H9 (cell line): ENCODE measurements at regions not wholly inside any gene's neighbourhood (a gene's known extent, or its start where the extent isn't known, plus 50 kb on each side); places are given as distances from the start of the nearest gene placed in this dataset.

Experiments
- DNase-seq: peaks from one replicate; pipeline ENCODE4 v3.0.0-alpha.2; 2017
- H2AFZ ChIP-seq: one replicate; pipeline ENCODE4 v1.6.1; 2013; ENCODE audit warnings: mild to moderate bottlenecking, low read length, control low read depth, moderate library complexity
- H2AK5ac ChIP-seq: 2 replicates; pipeline ENCODE4 v1.6.1; 2013; ENCODE audit warnings: low read length, control low read depth, mixed read lengths; ENCODE audit not compliant: insufficient read length
- H2BK120ac ChIP-seq: one replicate; pipeline ENCODE4 v1.6.1; 2013; ENCODE audit warnings: low read depth, mild to moderate bottlenecking, low read length, control low read depth, inconsistent platforms; ENCODE audit not compliant: poor library complexity, severe bottlenecking
- H2BK12ac ChIP-seq: 2 replicates; pipeline ENCODE4 v1.6.1; 2013; ENCODE audit warnings: low read length, control low read depth, mixed read lengths, low read depth; ENCODE audit not compliant: insufficient read length
- H2BK15ac ChIP-seq: 2 replicates; pipeline ENCODE4 v1.6.1; 2013; ENCODE audit warnings: low read depth, low read length, control low read depth
- H2BK20ac ChIP-seq: one replicate; pipeline ENCODE4 v1.6.1; 2013; ENCODE audit warnings: low read depth, mild to moderate bottlenecking, low read length, control low read depth, inconsistent platforms; ENCODE audit not compliant: poor library complexity, severe bottlenecking
- H2BK5ac ChIP-seq: 2 replicates; pipeline ENCODE4 v1.6.1; 2013; ENCODE audit warnings: low read length, control low read depth, mixed read lengths; ENCODE audit not compliant: insufficient read length
- H3K14ac ChIP-seq: 2 replicates; pipeline ENCODE4 v1.6.1; 2013; ENCODE audit warnings: low read length, control low read depth; ENCODE audit not compliant: insufficient read depth
- H3K18ac ChIP-seq: 2 replicates; pipeline ENCODE4 v1.6.1; 2013; ENCODE audit warnings: low read depth, mild to moderate bottlenecking, mixed read lengths, low read length, control low read depth; ENCODE audit not compliant: insufficient read length
- H3K23ac ChIP-seq: 2 replicates; pipeline ENCODE4 v1.6.1; 2013; ENCODE audit warnings: low read length, control low read depth, mixed read lengths, low read depth; ENCODE audit not compliant: insufficient read length
- H3K23me2 ChIP-seq: 2 replicates; pipeline ENCODE4 v1.6.1; 2013; ENCODE audit warnings: low read depth, mild to moderate bottlenecking, mixed read lengths, low read length, control low read depth; ENCODE audit not compliant: insufficient read length, poor library complexity, severe bottlenecking
- H3K27ac ChIP-seq: 2 replicates; pipeline ENCODE4 v1.5.1; 2013; ENCODE audit warnings: low read length, control low read depth, mixed read lengths, low read depth; ENCODE audit not compliant: insufficient read length
- H3K27me3 ChIP-seq: 2 replicates; pipeline ENCODE4 v1.6.1; 2013; ENCODE audit warnings: low read length, control low read depth, inconsistent platforms; ENCODE audit not compliant: insufficient read depth
- H3K4ac ChIP-seq: 2 replicates; pipeline ENCODE4 v1.6.1; 2013; ENCODE audit warnings: low read depth, mild to moderate bottlenecking, control low read depth, inconsistent platforms, low read length, moderate library complexity
- H3K4me1 ChIP-seq: 2 replicates; pipeline ENCODE4 v1.6.1; 2013; ENCODE audit warnings: low read length, control low read depth, inconsistent platforms; ENCODE audit not compliant: insufficient read depth
- H3K4me2 ChIP-seq: 2 replicates; pipeline ENCODE4 v1.6.1; 2013; ENCODE audit warnings: low read length, control low read depth, mixed read lengths; ENCODE audit not compliant: insufficient read length, insufficient read depth
- H3K56ac ChIP-seq: 2 replicates; pipeline ENCODE4 v1.6.1; 2013; ENCODE audit warnings: low read depth, mild to moderate bottlenecking, mixed read lengths, low read length, control low read depth; ENCODE audit not compliant: insufficient read length
- H3K79me1 ChIP-seq: 2 replicates; pipeline ENCODE4 v1.6.1; 2013; ENCODE audit warnings: low read depth, mild to moderate bottlenecking, moderate library complexity, low read length, control low read depth, inconsistent platforms; ENCODE audit not compliant: insufficient read depth, poor library complexity, severe bottlenecking
- H3K79me2 ChIP-seq: 2 replicates; pipeline ENCODE4 v1.6.1; 2013; ENCODE audit warnings: low read length, control low read depth, inconsistent platforms; ENCODE audit not compliant: insufficient read depth
- H3K9ac ChIP-seq: 2 replicates; pipeline ENCODE4 v1.6.1; 2013; ENCODE audit warnings: low read length, control low read depth, mixed read lengths; ENCODE audit not compliant: insufficient read length; ENCODE audit errors: extremely low read depth
- H3K9me3 ChIP-seq: one replicate; pipeline ENCODE4 v1.6.1; 2013; ENCODE audit warnings: low read depth, low read length, inconsistent platforms; ENCODE audit not compliant: control insufficient read depth
- H3T11ph ChIP-seq: one replicate; pipeline ENCODE4 v1.6.1; 2013; ENCODE audit warnings: mild to moderate bottlenecking, low read length, control low read depth, inconsistent platforms
- H4K20me1 ChIP-seq: one replicate; pipeline ENCODE4 v1.6.1; 2013; ENCODE audit not compliant: control insufficient read depth, insufficient read length, insufficient read depth
- H4K5ac ChIP-seq: 2 replicates; pipeline ENCODE4 v1.6.1; 2013; ENCODE audit warnings: low read depth, mild to moderate bottlenecking, mixed read lengths, low read length, control low read depth; ENCODE audit not compliant: insufficient read length
- H4K8ac ChIP-seq: replicated peaks from 2 replicates; pipeline ENCODE4 v1.6.1; 2013; ENCODE audit warnings: low read length, control low read depth, mixed read lengths, low read depth; ENCODE audit not compliant: insufficient read length
- H4K91ac ChIP-seq: 2 replicates; pipeline ENCODE4 v1.6.1; 2013; ENCODE audit warnings: low read depth, mild to moderate bottlenecking, moderate library complexity, mixed read lengths, low read length, control low read depth; ENCODE audit not compliant: insufficient read length
- H3K27ac Mint-ChIP-seq, 3 experiments: 2 replicates in 2 of 3; 3 replicates in 1 of 3; pipeline ENCODE4 v1.8.0; 2020 to 2021; ENCODE audit warnings: mixed read lengths in 3 of 3, mild to moderate bottlenecking in 1 of 3, moderate library complexity in 1 of 3
- H3K27me3 Mint-ChIP-seq: 2 replicates; pipeline ENCODE4 v1.8.0; 2021; ENCODE audit warnings: low read depth, mild to moderate bottlenecking, moderate library complexity, mixed read lengths
- H3K36me3 Mint-ChIP-seq, 3 experiments: 2 replicates in 2 of 3; 3 replicates in 1 of 3; pipeline ENCODE4 v1.8.0; 2020 to 2021; ENCODE audit warnings: low read depth in 3 of 3, mixed read lengths in 3 of 3; ENCODE audit not compliant: insufficient read depth in 1 of 3
- H3K4me1 Mint-ChIP-seq, 2 experiments: 2 replicates each; pipeline ENCODE4 v1.8.0; 2020; ENCODE audit warnings: mixed read lengths in 2 of 2
- H3K4me3 Mint-ChIP-seq, 2 experiments: 2 replicates in 1 of 2; 3 replicates in 1 of 2; pipeline ENCODE4 v1.8.0; 2020 to 2021; ENCODE audit warnings: mild to moderate bottlenecking in 2 of 2, mixed read lengths in 2 of 2, moderate library complexity in 1 of 2
- H3K9me3 Mint-ChIP-seq, 2 experiments: 2 replicates in 1 of 2; 3 replicates in 1 of 2; pipeline ENCODE4 v1.8.0; 2020; ENCODE audit warnings: mild to moderate bottlenecking in 2 of 2, mixed read lengths in 2 of 2, moderate library complexity in 1 of 2
- CTCF ChIP-seq: fragments of 200-600 bp; sonication (generic); conservative IDR thresholded peaks from 3 replicates; pipeline ENCODE4 v1.8.0; 2021; ENCODE audit warnings: antibody characterized with exemption, mild to moderate bottlenecking
- WGBS: extraction: QIAGEN DNeasy Blood & Tissue Kit; methylation state at CpG from one replicate; pipeline ENCODE4 v1.1.7; 2013; ENCODE audit warnings: missing lambda C conversion rate, low lambda C conversion rate, mixed read lengths; ENCODE audit not compliant: insufficient read length; ENCODE audit errors: extremely low coverage; 5-methylcytosine and 5-hydroxymethylcytosine counted together

GRCh38 chrX:43552156-43552555 lies 103.9 kb upstream of the MAOA start:
- no peaks in the 10 kb centered on the region for H3K9me3 ChIP-seq
- H3K27ac Mint-ChIP-seq = 0 out of 7 replicates have a peak overlapping the region, but pooled peaks of 1 of the 3 experiments have one; percentile 88

More at GRCh38 chrX:43552156-43552555, 103.9 kb upstream of the MAOA start:
- H4K8ac ChIP-seq = no peak overlapping the region
- no peak overlapping the region for H3K4me3 Mint-ChIP-seq
- peaks cover 4 to 55% of the 10 kb centered on the region in 2 experiments for H3K9me3 Mint-ChIP-seq
- peaks cover 0 to 13% (median 12%) of the 10 kb centered on the region in 3 experiments; a peak in 4 of 7 replicates for H3K36me3 Mint-ChIP-seq
- no peak overlapping the region for H4K5ac ChIP-seq
- no peak overlapping the region for H3K23ac ChIP-seq
- no peak overlapping the region for H3K9ac ChIP-seq
- H3K27ac ChIP-seq = no peak overlapping the region
- no peak for TF ChIP-seq CTCF
- no peaks in the 10 kb centered on the region for H3K27me3 ChIP-seq
- H2BK120ac ChIP-seq = no peak overlapping the region
- no CpG with 5 or more reads among the region's 2 CpGs for WGBS
- no peak overlapping the region for H3T11ph ChIP-seq
- H4K91ac ChIP-seq = no peak overlapping the region
- DNase-seq = no peak
- H3K4me1 Mint-ChIP-seq = peaks cover 40 to 49% of the 10 kb centered on the region in 2 experiments
- H3K56ac ChIP-seq = no peak overlapping the region
- H3K4me1 ChIP-seq = no peaks in the 10 kb centered on the region
- no peaks in the 10 kb centered on the region for H3K79me1 ChIP-seq
- H3K79me2 ChIP-seq = no peaks in the 10 kb centered on the region
- no peak overlapping the region for H2AK5ac ChIP-seq
- H3K18ac ChIP-seq = no peak overlapping the region
- no peak overlapping the region for H2BK5ac ChIP-seq
- H2AFZ ChIP-seq = peak overlapping the region; percentile 16
- H3K23me2 ChIP-seq = no peaks in the 10 kb centered on the region
- H4K20me1 ChIP-seq = no peaks in the 10 kb centered on the region
- H3K4ac ChIP-seq = no peak overlapping the region
- H3K4me2 ChIP-seq = no peak overlapping the region
- no peaks in the 10 kb centered on the region for H3K27me3 Mint-ChIP-seq
- H2BK15ac ChIP-seq = no peak overlapping the region
- no peak overlapping the region for H2BK20ac ChIP-seq
- H2BK12ac ChIP-seq = no peak overlapping the region
- H3K14ac ChIP-seq = no peak overlapping the region
